K562 (cell line): ENCODE measurements at regions not wholly inside any gene's neighbourhood (a gene's known extent, or its start where the extent isn't known, plus 50 kb on each side); places are given as distances from the start of the nearest gene placed in this dataset.

Source experiments
- DACH1 ChIP-seq: fragments of 450-650 bp; IDR thresholded peaks from 2 replicates; pipeline ENCODE4 v1.6.1; 2018; ENCODE audit not compliant: partially characterized antibody
- ILK ChIP-seq: fragments of 450-650 bp; IDR thresholded peaks from 2 replicates; pipeline ENCODE4 v1.6.1; 2016; ENCODE audit warnings: missing genetic modification characterization, low read depth, mild to moderate bottlenecking, missing compliant biosample characterization, moderate library complexity, borderline replicate concordance
- REST ChIP-seq, 2 experiments: fragments of 450-650 bp; formaldehyde crosslinking in 1 of 2; IDR thresholded peaks; 2 replicates each; pipeline versions ENCODE4 v1.4.0 to v1.6.1; 2014 to 2020; ENCODE audit warnings: mild to moderate bottlenecking in 2 of 2, borderline replicate concordance in 1 of 2, low read depth in 1 of 2

- no peak for TF ChIP-seq REST (IDR thresholded peaks at IDR 0.05; ENCODE audit: borderline replicate concordance)
- TF ChIP-seq REST (CRISPR knock-in tag; IDR thresholded peaks at IDR 0.05; ENCODE audit: low read depth): no peak
- no peak for TF ChIP-seq ILK (tag)
- no peak for TF ChIP-seq DACH1
Measured at GRCh38 chr18:73340135-73340977, 472.6 kb upstream of the NETO1 start (continued).
